Naive thymus-derived CD8-positive, alpha-beta T cell (primary cell): ENCODE measurements at regions not wholly inside any gene's neighbourhood (a gene's known extent, or its start where the extent isn't known, plus 50 kb on each side); places are given as distances from the start of the nearest gene placed in this dataset.
"Not testable (repeated sequence)": the region's sequence is repeated elsewhere in the genome, so short reads cannot be mapped to it uniquely, and the experiment has no call there.

Source experiments
- ATAC-seq, 2 donors: fragments of 150-1000 bp; cut with Tn5 transposase in 1 of 2; sonication (Bioruptor Pico), chemical (Tn5 transposase) in 1 of 2; 1 replicate in 1 of 2; 2 replicates in 1 of 2; pipeline ENCODE4 v1.10.0; 2021; ENCODE audit warnings: mild to moderate bottlenecking in 2 of 2, moderate library complexity in 2 of 2
- POLR2A ChIA-PET: fragments of 350-600 bp; sonication (Branson Sonifier 250); formaldehyde crosslinking; loops from one replicate; lab custom pipeline; 2021; ENCODE audit warnings: antibody characterized with exemption; lab: Charles Lee
- DNase-seq, 10 donors: peaks; one replicate each; pipeline versions ENCODE4 v3.0.0 to v3.0.0-alpha.2; 2020 to 2022
- H3K27ac Mint-ChIP-seq, 10 donors: one replicate each; pipeline ENCODE4 v1.8.0; 2020 to 2022; ENCODE audit warnings: mild to moderate bottlenecking in 10 of 10, mixed read lengths in 10 of 10, moderate library complexity in 4 of 10, inconsistent platforms in 1 of 10
- H3K27me3 Mint-ChIP-seq, 5 donors: one replicate each; pipeline ENCODE4 v1.8.0; 2021 to 2022; ENCODE audit warnings: mixed read lengths in 5 of 5
- H3K36me3 Mint-ChIP-seq, 3 donors: one replicate each; pipeline ENCODE4 v1.8.0; 2020 to 2022; ENCODE audit warnings: mixed read lengths in 3 of 3, mild to moderate bottlenecking in 2 of 3, inconsistent platforms in 1 of 3
- H3K4me1 Mint-ChIP-seq, 4 donors: one replicate each; pipeline ENCODE4 v1.8.0; 2021 to 2022; ENCODE audit warnings: mixed read lengths in 4 of 4
- H3K4me3 Mint-ChIP-seq, 10 donors: one replicate each; pipeline ENCODE4 v1.8.0; 2020 to 2022; ENCODE audit warnings: mild to moderate bottlenecking in 10 of 10, mixed read lengths in 10 of 10, moderate library complexity in 6 of 10, inconsistent platforms in 1 of 10
- H3K9me3 Mint-ChIP-seq, 9 donors: one replicate each; pipeline ENCODE4 v1.8.0; 2020 to 2022; ENCODE audit warnings: mixed read lengths in 9 of 9, mild to moderate bottlenecking in 3 of 9, inconsistent platforms in 1 of 9, moderate library complexity in 1 of 9

DNA sequence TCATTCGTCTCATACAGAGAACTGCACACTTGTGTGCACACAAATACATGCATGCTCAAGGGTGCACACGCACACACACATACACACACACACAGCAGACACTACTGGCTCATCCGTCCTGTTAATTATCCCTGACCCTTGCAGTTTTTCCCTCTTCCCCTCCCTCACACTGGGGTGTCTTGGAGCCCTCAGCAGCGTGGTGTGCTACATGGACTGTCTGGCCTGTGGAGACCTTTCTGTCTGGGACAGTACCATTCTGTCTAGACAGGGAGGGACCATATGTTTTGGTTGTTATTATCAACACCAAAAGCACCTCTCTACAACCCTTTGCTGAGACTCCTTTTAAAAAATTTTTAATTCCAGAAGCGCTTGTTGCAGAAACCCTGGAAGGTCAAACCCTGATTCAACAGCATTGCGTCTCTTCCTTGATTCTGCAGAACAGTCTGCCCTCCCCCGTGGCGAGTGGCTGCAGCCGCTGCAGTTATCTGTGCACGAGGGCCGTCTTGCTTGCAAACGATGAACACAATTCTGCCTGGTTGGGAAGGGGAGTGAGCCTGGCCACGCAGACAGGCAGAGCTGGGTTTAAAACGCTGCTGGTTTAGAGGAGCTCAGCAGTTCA lies 374.0 kb downstream of the IRS2 start:
- Mint-ChIP-seq H3K4me1 (peaks cover 0 to 2% (median 0%) of the 10 kb centered on the region in 4 donors), H3K4me3 (no peak overlapping the region), H3K27me3 (peaks cover 5 to 32% (median 19%) of the 10 kb centered on the region in 5 donors), H3K36me3 (no peaks in the 10 kb centered on the region), H3K27ac (no peak overlapping the region), H3K9me3 (no peaks in the 10 kb centered on the region)
- ATAC-seq (no peak), DNase-seq (no peak)
- POLR2A ChIA-PET = no interaction called here

DNA sequence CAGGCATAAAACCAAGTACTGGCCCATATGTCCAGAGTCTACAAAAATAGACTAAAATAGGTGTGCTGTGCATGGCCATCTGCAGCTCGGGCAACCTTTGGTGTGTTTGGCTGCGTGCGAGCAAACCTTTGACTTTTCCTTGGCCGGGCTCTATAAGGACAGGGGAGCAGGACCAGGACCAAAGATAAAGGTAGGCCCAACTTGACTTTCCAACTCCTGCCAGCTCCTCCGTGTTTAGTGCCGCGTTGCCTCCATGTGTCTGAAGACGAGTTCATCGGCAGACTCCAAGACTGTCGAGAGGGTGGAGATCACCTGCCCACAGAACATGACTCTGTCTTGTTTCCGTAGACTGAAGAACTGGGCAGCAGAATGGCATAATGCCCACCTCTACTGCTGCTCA lies 375.5 kb downstream of the IRS2 start:
- Mint-ChIP-seq H3K36me3 (no peaks in the 10 kb centered on the region), H3K4me3 (no peak overlapping the region), H3K27me3 (peaks cover 2 to 19% (median 10%) of the 10 kb centered on the region in 5 donors), H3K9me3 (no peaks in the 10 kb centered on the region), H3K4me1 (no peaks in the 10 kb centered on the region), H3K27ac (no peak overlapping the region)
- ATAC-seq = no peak
- POLR2A ChIA-PET = no interaction called here
- DNase-seq = no peak

DNA sequence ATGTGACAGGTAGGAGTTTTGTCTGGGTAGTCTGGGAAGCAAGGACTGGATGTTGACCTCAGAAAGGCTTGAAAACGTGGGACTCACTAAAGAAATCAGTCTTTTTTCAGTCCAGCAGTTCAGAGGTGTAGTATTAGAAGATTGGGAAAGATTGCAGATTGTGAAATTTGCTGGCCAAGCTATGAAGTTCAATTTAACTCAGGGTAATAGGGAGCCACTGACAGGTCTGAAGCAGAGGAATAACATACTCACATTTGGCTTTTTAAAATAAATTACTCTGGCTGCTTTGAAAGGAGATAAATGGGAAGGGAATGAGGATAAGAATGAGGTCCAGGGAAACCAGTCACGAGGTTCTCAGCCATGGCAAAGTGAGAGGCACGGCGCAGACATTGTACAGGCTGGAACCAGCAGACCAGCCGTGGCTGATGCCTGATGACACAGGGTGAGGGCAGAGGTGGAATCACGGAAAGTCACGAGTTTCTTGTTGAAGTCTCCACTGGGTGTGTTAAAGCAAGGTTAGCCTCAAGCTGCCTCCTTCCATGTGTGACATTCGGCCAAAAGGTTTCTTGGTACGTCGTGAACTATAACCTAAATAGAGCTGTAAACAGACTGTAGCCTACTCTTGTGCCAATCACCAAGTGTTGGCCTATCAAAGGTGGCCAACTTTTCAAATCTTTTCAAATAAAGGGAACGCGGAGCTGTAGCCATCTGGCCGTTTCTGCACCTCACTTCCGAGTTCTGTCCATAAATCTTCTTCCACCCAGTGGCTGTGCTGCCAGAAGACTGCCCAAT lies 377.6 kb downstream of the IRS2 start:
- POLR2A ChIA-PET = no interaction called here
- H3K4me3 Mint-ChIP-seq = no peak overlapping the region

GRCh38 chr13:109406376-109406992 lies 379.9 kb downstream of the IRS2 start:
- no peak overlapping the region for H3K27ac Mint-ChIP-seq
- POLR2A ChIA-PET = no interaction called here
- H3K9me3 Mint-ChIP-seq = peaks cover 0 to 6% (median 0%) of the 10 kb centered on the region in 9 donors
- H3K4me1 Mint-ChIP-seq = no peaks in the 10 kb centered on the region
- no peak overlapping the region for H3K4me3 Mint-ChIP-seq
- no peaks in the 10 kb centered on the region for H3K36me3 Mint-ChIP-seq
- H3K27me3 Mint-ChIP-seq = peaks cover 0 to 24% (median 10%) of the 10 kb centered on the region in 5 donors
- ATAC-seq (no peak), DNase-seq (no peak)

More for the DNA sequence above, 377.6 kb downstream of the IRS2 start:
- H3K27me3 Mint-ChIP-seq = peaks cover 0 to 17% (median 6%) of the 10 kb centered on the region in 5 donors
- H3K27ac Mint-ChIP-seq = no peak overlapping the region
- no peaks in the 10 kb centered on the region for H3K4me1 Mint-ChIP-seq
- no peaks in the 10 kb centered on the region for H3K36me3 Mint-ChIP-seq
- peaks cover 0 to 6% (median 0%) of the 10 kb centered on the region in 9 donors for H3K9me3 Mint-ChIP-seq
- DNase-seq (no peak), ATAC-seq (no peak)

- Mint-ChIP-seq H3K27ac (no peak overlapping the region), H3K36me3 (no peaks in the 10 kb centered on the region), H3K4me3 (no peak overlapping the region), H3K4me1 (peaks cover 0 to 2% (median 0%) of the 10 kb centered on the region in 4 donors), H3K9me3 (peaks cover 0 to 9% (median 0%) of the 10 kb centered on the region in 9 donors), H3K27me3 (peaks cover 4 to 13% (median 6%) of the 10 kb centered on the region in 5 donors)
- ATAC-seq (no peak), DNase-seq (no peak)
- POLR2A ChIA-PET = no interaction called here
These were observed 383.4 kb downstream of the IRS2 start for GRCh38 chr13:109403012-109403421.

DNA sequence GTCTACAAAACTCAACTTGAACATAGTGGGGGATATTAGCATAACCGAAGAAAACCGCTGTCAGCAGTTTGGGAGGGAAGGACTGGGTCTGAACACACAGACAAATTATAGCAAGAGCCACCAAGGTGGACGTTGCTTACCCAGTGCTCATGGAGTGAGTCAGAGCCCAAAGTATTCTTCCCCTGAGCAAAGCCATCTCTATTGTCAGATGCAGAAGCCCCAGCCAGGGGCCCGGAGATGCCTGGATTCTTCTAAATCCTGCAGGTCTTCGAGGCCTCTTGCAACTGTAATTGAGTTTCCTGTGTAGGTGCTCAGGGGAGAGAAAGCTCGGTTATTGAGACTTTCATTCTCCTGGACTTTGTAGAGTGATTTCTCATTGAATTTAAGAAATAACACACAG lies 384.5 kb downstream of the IRS2 start:
- ATAC-seq (no peak), DNase-seq (no peak)
- Mint-ChIP-seq H3K27me3 (peaks cover 4 to 13% (median 7%) of the 10 kb centered on the region in 5 donors), H3K36me3 (no peaks in the 10 kb centered on the region), H3K4me3 (no peak overlapping the region), H3K4me1 (peaks cover 0 to 2% (median 0%) of the 10 kb centered on the region in 4 donors), H3K27ac (no peak overlapping the region), H3K9me3 (peaks cover 0 to 9% (median 0%) of the 10 kb centered on the region in 9 donors)
- POLR2A ChIA-PET = no interaction called here

- DNase-seq = no peak
- no peaks in the 10 kb centered on the region for H3K36me3 Mint-ChIP-seq
- H3K4me3 Mint-ChIP-seq = no peak overlapping the region
- POLR2A ChIA-PET = no interaction called here
- peaks cover 0 to 9% (median 0%) of the 10 kb centered on the region in 9 donors for H3K9me3 Mint-ChIP-seq
- peaks cover 0 to 2% (median 0%) of the 10 kb centered on the region in 4 donors for H3K4me1 Mint-ChIP-seq
- no peak overlapping the region for H3K27ac Mint-ChIP-seq
- H3K27me3 Mint-ChIP-seq = peaks cover 4 to 13% (median 7%) of the 10 kb centered on the region in 5 donors
- no peak for ATAC-seq
These were observed 385.1 kb downstream of the IRS2 start for GRCh38 chr13:109401307-109401706.

GRCh38 chr13:109400624-109401257 lies 385.6 kb downstream of the IRS2 start:
- peaks cover 0 to 2% (median 0%) of the 10 kb centered on the region in 4 donors for H3K4me1 Mint-ChIP-seq
- POLR2A ChIA-PET = no interaction called here
- DNase-seq (no peak), ATAC-seq (no peak)
- no peak overlapping the region for H3K4me3 Mint-ChIP-seq
- H3K9me3 Mint-ChIP-seq = peaks cover 0 to 9% (median 0%) of the 10 kb centered on the region in 9 donors
- H3K36me3 Mint-ChIP-seq = no peaks in the 10 kb centered on the region
- no peak overlapping the region for H3K27ac Mint-ChIP-seq
- H3K27me3 Mint-ChIP-seq = peaks cover 4 to 13% (median 7%) of the 10 kb centered on the region in 5 donors

DNA sequence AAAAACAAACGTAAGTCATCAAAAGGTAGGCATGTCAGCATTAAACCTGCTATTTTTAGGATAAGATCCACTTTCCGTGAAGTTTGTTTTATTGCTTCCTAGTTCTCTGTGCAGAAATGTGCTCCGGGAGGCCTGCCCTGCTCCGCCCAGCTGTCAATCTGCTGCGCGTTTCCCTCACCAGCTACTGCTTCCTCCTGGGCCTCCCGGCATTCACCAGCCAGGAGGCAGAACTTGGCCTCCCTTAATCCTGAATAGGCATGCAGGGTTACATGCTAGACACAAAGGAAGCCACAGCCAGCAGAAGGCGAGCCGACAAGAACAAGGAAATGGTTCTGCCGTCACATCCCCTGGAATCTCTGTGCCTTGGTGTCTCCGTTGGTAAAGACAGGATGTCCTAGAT lies 386.2 kb downstream of the IRS2 start:
- H3K27me3 Mint-ChIP-seq = peaks cover 4 to 13% (median 7%) of the 10 kb centered on the region in 5 donors
- ATAC-seq = no peak
- H3K4me3 Mint-ChIP-seq = no peak overlapping the region
- POLR2A ChIA-PET = no interaction called here
- H3K9me3 Mint-ChIP-seq = peaks cover 0 to 5% (median 0%) of the 10 kb centered on the region in 9 donors
- no peak overlapping the region for H3K27ac Mint-ChIP-seq
- H3K4me1 Mint-ChIP-seq = peaks cover 0 to 2% (median 0%) of the 10 kb centered on the region in 4 donors
- H3K36me3 Mint-ChIP-seq = no peaks in the 10 kb centered on the region
- no peak for DNase-seq

GRCh38 chr13:109398071-109398470 lies 388.3 kb downstream of the IRS2 start:
- DNase-seq, H3K9me3 Mint-ChIP-seq, H3K36me3 Mint-ChIP-seq, H3K4me1 Mint-ChIP-seq, ATAC-seq, H3K4me3 Mint-ChIP-seq, POLR2A ChIA-PET, H3K27ac Mint-ChIP-seq: not testable (repeated sequence)
- H3K27me3 Mint-ChIP-seq = peaks cover 4 to 25% (median 12%) of the 10 kb centered on the region in 5 donors

DNA sequence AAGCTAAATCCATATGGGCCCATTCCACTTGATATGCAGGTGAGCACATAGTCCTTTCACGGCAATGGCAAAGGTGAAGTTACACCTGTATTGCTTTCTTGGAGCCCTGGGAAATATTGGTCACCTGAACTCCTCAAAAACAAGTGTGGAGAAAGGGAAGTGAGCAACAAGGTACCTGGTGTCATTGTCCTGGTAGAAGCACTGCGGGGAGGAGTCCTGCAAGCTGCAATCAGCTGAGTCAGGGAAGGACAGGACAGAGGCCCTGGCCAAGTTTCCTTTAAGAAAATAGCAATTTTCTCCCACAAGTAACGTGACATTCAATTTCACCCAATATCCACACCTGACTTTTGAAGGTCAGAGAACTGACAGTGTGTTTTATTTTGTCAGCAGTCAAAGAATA lies 389.1 kb downstream of the IRS2 start:
- POLR2A ChIA-PET = no interaction called here
- H3K36me3 Mint-ChIP-seq = no peaks in the 10 kb centered on the region

GRCh38 chr13:109396266-109396665 lies 390.1 kb downstream of the IRS2 start:
- POLR2A ChIA-PET = no interaction called here
- Mint-ChIP-seq H3K9me3 (peaks cover 0 to 3% (median 0%) of the 10 kb centered on the region in 9 donors), H3K27ac (no peak overlapping the region), H3K36me3 (no peaks in the 10 kb centered on the region), H3K27me3 (peaks cover 5 to 28% (median 12%) of the 10 kb centered on the region in 5 donors), H3K4me3 (no peak overlapping the region), H3K4me1 (peaks cover 0 to 2% (median 0%) of the 10 kb centered on the region in 4 donors)
- no peak for DNase-seq
- ATAC-seq = no peak

More for the DNA sequence above, 389.1 kb downstream of the IRS2 start:
- Mint-ChIP-seq H3K9me3 (peaks cover 0 to 3% (median 0%) of the 10 kb centered on the region in 9 donors), H3K27ac (no peak overlapping the region), H3K27me3 (peaks cover 4 to 26% (median 12%) of the 10 kb centered on the region in 5 donors), H3K4me3 (no peak overlapping the region), H3K4me1 (peaks cover 0 to 2% (median 0%) of the 10 kb centered on the region in 4 donors)
- ATAC-seq = no peak
- DNase-seq = no peak
